HG03097 (cell line): ENCODE measurements at regions not wholly inside any gene's neighbourhood (a gene's known extent, or its start where the extent isn't known, plus 50 kb on each side); places are given as distances from the start of the nearest gene placed in this dataset.
"Not testable (repeated sequence)": the region's sequence is repeated elsewhere in the genome, so short reads cannot be mapped to it uniquely, and the experiment has no call there.

Experiments used
- ATAC-seq: cut with Tn5 transposase; IDR thresholded peaks from one replicate; pipeline ENCODE4 v1.9.1; 2021; ENCODE audit not compliant: unreplicated experiment, low FRiP score

GRCh38 chr2:359047-359446 lies 71.2 kb upstream of the ALKAL2 start:
- ATAC-seq, result no peak

- ATAC-seq, result no peak
Observed at GRCh38 chr2:357811-358210, 69.9 kb upstream of the ALKAL2 start.

- ATAC-seq, result not testable (repeated sequence)
Observed at GRCh38 chr2:356304-356703, 68.4 kb upstream of the ALKAL2 start.

- ATAC-seq, result no peak
Observed at GRCh38 chr2:355773-356172, 67.9 kb upstream of the ALKAL2 start.

DNA sequence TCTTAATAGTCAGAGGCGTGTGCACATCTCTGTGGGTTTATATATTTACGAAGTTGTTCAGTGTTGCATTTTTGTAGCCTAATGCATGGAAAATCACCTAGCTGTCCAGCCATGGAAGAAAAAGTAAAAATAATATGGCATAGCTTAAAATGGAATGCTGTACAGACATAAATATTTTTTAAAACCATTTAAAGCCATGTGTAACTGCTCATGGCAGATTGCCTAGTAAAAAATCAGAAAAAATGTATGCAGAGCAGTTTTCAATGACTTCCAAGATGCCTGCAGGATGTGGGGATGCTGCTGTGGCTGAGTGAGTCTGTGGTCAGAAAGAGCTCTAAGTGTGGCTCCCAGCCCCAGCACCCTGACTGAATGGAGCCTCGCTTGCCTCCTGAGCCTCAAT lies 64.8 kb upstream of the ALKAL2 start:
- ATAC-seq, result no peak

GRCh38 chr2:349390-349789 lies 61.5 kb upstream of the ALKAL2 start:
- no peak for ATAC-seq

GRCh38 chr2:348361-348916 lies 60.5 kb upstream of the ALKAL2 start:
- no peak for ATAC-seq

DNA sequence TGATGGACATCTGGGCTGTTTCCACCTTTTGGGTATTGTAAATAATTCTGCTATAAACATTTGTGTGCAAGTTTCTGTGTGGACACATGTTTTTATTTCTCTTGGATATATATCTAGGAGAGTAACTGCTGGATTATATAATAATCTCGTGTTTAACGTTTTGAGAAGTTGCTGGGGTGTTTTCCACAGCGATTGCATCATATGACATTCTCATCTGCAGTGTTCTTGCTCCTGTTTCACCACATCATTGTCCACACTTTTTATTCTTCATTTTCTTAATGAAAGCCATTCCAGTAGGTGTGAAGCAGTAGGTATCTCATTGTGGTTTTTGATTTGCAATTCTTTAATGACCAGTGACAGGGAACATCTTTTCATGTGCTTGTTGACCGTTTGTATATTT lies 56.9 kb upstream of the ALKAL2 start:
- no peak for ATAC-seq

GRCh38 chr2:343355-343754 lies 55.5 kb upstream of the ALKAL2 start:
- no peak for ATAC-seq

GRCh38 chr2:341912-342311 lies 54.0 kb upstream of the ALKAL2 start:
- ATAC-seq, result no peak

GRCh38 chr2:341017-341542 lies 53.2 kb upstream of the ALKAL2 start:
- no peak for ATAC-seq
